ENCODE measurements at regions not wholly inside any gene's neighbourhood (a gene's known extent, or its start where the extent isn't known, plus 50 kb on each side); places are given as distances from the start of the nearest gene placed in this dataset.

DNA sequence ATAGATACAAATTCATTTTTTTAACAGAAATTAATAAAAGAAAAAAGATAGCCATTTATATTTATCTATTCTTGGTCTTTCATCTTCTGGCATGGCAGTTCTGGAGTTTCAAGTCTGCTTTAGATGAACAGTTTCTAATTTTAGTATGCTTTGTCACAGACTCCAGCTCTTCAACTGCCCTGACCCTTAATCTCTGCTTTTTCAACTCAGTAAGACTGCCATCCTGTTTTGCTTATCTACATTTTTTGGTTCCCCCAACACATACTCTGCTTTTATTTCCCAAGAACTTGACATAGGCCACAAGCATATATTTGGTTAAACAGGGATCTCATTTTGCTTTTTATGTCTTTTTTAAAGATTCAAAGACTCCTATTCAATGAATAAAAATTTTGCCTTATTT is 309.3 kb upstream of the KCND2 start:
- TF ChIP-seq, protein P1, sequence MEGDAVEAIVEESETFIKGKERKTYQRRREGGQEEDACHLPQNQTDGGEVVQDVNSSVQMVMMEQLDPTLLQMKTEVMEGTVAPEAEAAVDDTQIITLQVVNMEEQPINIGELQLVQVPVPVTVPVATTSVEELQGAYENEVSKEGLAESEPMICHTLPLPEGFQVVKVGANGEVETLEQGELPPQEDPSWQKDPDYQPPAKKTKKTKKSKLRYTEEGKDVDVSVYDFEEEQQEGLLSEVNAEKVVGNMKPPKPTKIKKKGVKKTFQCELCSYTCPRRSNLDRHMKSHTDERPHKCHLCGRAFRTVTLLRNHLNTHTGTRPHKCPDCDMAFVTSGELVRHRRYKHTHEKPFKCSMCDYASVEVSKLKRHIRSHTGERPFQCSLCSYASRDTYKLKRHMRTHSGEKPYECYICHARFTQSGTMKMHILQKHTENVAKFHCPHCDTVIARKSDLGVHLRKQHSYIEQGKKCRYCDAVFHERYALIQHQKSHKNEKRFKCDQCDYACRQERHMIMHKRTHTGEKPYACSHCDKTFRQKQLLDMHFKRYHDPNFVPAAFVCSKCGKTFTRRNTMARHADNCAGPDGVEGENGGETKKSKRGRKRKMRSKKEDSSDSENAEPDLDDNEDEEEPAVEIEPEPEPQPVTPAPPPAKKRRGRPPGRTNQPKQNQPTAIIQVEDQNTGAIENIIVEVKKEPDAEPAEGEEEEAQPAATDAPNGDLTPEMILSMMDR (IDR thresholded peaks at IDR 0.05): no peak
- TF ChIP-seq POLR2A (IDR thresholded peaks at IDR 0.05): no peak
- no peak for TF ChIP-seq POLR2AphosphoS5 (IDR thresholded peaks at IDR 0.05)
